ENCODE measurements at regions not wholly inside any gene's neighbourhood (a gene's known extent, or its start where the extent isn't known, plus 50 kb on each side); places are given as distances from the start of the nearest gene placed in this dataset.
"Not testable (repeated sequence)": the region's sequence is repeated elsewhere in the genome, so short reads cannot be mapped to it uniquely, and the experiment has no call there.

DNA sequence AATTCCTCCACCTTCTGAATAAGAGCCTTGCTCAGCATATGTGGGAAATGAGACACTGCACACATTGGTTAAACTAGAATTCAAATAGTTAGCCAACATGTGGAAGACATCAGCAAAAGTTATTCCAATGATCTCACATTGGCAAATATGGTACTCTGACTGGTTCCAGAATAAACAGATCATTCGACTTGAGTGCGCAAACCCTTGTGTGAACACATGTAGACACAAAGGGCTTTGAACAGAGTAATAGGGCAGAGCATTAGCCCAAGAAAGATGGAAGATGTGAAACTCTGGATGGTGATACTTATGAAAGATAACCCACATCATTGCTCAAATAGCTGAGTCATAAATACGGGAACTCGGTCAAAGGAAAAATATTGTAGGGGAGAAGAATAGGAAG, 1133.4 kb upstream of the SEL1L start:
- H3K4me3 Mint-ChIP-seq = no peak overlapping the region
- H3K27me3 Mint-ChIP-seq = no peaks in the 10 kb centered on the region
- H3K36me3 Mint-ChIP-seq (ENCODE audit: low read depth) = no peaks in the 10 kb centered on the region
- H3K4me1 Mint-ChIP-seq = no peaks in the 10 kb centered on the region
- ChIA-PET CTCF (no interaction called here), POLR2A (no interaction called here)
- peaks cover 7% of the 10 kb centered on the region for H3K9me3 Mint-ChIP-seq (ENCODE audit: low read depth)
- ATAC-seq (no peak), DNase-seq (no peak)
- intact Hi-C loops (cut with DNase I, micrococcal nuclease) = no loop called here
- H3K27ac Mint-ChIP-seq = no peak overlapping the region

DNA sequence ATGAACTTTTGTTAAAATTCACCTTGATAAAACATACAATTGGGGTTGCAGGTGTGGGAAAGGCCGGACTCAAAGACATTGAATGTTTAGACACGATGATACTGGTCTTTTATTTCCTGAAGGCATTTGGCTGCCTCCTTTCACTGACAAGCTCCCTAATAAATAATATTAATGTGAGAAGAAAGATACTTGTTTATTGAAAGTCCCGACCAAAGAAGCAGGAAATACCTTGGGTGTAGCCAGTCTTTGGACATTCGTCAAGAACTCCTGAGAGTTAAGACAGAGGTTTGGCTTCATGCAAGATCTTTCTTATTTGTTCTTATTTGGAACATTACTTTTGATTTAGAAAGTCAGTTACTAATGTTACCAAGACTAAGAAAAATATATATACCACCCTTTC, 1133.8 kb upstream of the SEL1L start:
- no peak for DNase-seq
- POLR2A ChIA-PET = no interaction called here
- Mint-ChIP-seq H3K27me3 (no peaks in the 10 kb centered on the region), H3K4me1 (no peaks in the 10 kb centered on the region), H3K4me3 (no peak overlapping the region), H3K27ac (no peak overlapping the region), H3K36me3 (ENCODE audit: low read depth) (no peaks in the 10 kb centered on the region), H3K9me3 (ENCODE audit: low read depth) (peaks cover 7% of the 10 kb centered on the region)
- intact Hi-C loops (cut with DNase I, micrococcal nuclease) = no loop called here
- CTCF ChIA-PET = no interaction called here
- ATAC-seq = no peak

DNA sequence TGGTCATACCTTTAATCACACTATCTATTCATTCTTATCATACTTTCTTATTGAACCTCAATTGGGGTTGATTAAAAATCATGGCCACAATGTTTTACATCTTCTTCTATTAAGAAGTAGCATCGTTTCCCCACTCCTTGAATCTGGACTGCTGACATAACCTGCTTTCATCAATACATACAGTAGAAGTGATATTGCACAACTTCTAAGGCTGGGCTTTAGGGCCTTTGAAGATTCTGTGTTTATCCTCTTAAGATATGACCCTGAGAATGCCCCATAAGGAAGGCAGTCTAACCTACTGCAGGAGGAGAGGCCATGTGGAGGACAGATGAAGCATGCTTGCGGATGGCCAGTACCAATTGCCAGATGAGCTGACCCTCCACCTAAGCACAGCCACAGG, 1142.8 kb upstream of the SEL1L start:
- no peaks in the 10 kb centered on the region for H3K4me1 Mint-ChIP-seq
- DNase-seq = no peak
- no peaks in the 10 kb centered on the region for H3K27me3 Mint-ChIP-seq
- ATAC-seq = no peak
- POLR2A ChIA-PET = no interaction called here
- H3K4me3 Mint-ChIP-seq = no peak overlapping the region
- intact Hi-C loops (cut with DNase I, micrococcal nuclease) = no loop called here
- H3K36me3 Mint-ChIP-seq (ENCODE audit: low read depth) = no peaks in the 10 kb centered on the region
- no peak overlapping the region for H3K27ac Mint-ChIP-seq
- CTCF ChIA-PET = no interaction called here
- H3K9me3 Mint-ChIP-seq (ENCODE audit: low read depth) = peaks cover 2% of the 10 kb centered on the region

DNA sequence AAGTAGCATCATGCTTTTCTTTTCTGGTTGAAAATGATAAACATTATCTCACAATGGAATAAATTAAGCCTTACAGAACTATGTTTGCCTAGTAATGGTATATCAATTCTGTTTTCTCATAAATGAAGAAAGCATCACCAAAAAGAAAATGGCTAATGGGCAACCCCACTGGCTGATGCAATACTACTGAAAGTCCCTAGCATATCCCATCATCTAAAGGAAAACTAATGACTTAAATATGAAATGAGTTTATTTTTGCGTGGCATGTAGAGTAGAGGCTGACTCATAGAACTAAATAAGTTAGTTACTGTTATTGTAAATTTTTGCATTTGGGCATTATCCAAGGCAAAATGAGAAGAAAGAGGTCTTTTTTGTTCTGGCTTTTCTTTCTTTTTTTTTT, 1156.3 kb upstream of the SEL1L start:
- DNase-seq (no peak), ATAC-seq (no peak)
- H3K27me3 Mint-ChIP-seq = no peaks in the 10 kb centered on the region
- H3K4me1 Mint-ChIP-seq = no peaks in the 10 kb centered on the region
- POLR2A ChIA-PET = no interaction called here
- H3K27ac Mint-ChIP-seq = no peak overlapping the region
- no peak overlapping the region for H3K4me3 Mint-ChIP-seq
- no peaks in the 10 kb centered on the region for H3K9me3 Mint-ChIP-seq (ENCODE audit: low read depth)
- intact Hi-C loops (cut with DNase I, micrococcal nuclease) = no loop called here
- CTCF ChIA-PET = no interaction called here
- no peaks in the 10 kb centered on the region for H3K36me3 Mint-ChIP-seq (ENCODE audit: low read depth)

DNA sequence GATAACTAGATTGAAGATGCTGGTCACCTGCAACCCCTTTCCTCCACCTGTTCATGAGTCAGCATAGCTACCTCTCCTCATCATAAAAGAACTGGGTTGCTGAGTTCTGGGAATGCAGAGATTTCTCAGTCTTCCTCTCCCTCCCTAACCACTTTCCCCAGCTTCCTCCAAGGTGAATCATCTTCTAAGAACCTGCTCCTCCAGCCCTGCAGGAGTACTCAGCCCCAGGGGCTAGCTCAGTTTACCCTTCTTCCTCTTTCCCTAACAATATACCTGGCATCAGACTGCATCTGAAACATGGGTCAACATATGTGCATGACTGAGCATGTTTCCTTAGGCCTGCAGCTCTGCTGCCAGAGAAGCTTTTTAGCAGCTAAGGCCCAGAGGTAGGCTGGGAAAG, 1157.5 kb upstream of the SEL1L start:
- H3K27ac Mint-ChIP-seq; H3K4me3 Mint-ChIP-seq; H3K9me3 Mint-ChIP-seq (ENCODE audit: low read depth); H3K27me3 Mint-ChIP-seq; DNase-seq; H3K4me1 Mint-ChIP-seq; H3K36me3 Mint-ChIP-seq (ENCODE audit: low read depth); ATAC-seq; intact Hi-C loops (cut with DNase I, micrococcal nuclease); POLR2A ChIA-PET; CTCF ChIA-PET: not testable (repeated sequence)

DNA sequence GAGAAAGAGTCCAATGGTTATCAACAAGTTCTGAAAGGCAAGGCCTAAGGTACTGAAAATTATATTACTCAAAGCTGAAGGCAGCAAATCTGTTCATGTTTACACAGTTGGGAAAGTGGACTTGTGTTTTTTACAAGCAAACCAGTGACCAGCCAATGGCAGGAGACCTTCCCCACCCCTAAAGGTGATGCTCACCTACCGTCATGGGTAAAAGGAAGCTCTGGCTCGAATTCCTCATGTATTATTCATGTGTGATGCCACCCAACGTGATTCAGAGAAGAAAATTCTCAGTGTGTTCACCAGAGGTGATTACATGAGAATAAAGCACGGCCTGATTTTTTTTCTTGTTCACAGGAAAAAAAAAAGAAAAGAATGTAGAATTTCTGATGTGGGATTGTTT, 1161.2 kb upstream of the SEL1L start:
- DNase-seq (no peak), ATAC-seq (no peak)
- ChIA-PET POLR2A (no interaction called here), CTCF (no interaction called here)
- H3K27ac Mint-ChIP-seq = no peak overlapping the region
- H3K4me1 Mint-ChIP-seq = no peaks in the 10 kb centered on the region
- no peaks in the 10 kb centered on the region for H3K36me3 Mint-ChIP-seq (ENCODE audit: low read depth)
- H3K9me3 Mint-ChIP-seq (ENCODE audit: low read depth) = peaks cover 3% of the 10 kb centered on the region
- no peaks in the 10 kb centered on the region for H3K27me3 Mint-ChIP-seq
- H3K4me3 Mint-ChIP-seq = no peak overlapping the region
- intact Hi-C loops (cut with DNase I, micrococcal nuclease) = no loop called here

DNA sequence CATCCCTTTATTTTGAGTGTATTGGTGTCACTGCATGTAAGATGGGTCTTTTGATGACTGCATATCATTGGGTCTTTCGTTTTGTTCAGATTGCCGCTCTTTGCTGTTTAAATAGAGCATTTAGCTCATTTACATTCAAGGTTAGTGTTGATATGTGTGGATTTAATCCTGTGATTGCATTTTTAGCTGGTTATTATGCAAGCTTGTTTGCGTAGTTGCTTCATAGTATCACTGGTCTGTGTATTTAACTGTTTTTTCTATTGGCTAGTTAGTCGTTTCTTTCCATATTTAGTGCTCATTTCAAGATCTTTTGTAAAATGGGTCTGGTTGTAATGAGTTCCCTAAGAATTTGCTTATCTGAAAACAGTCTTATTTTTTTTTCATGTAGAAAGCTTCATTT, 1170.6 kb upstream of the SEL1L start:
- Mint-ChIP-seq H3K36me3 (ENCODE audit: low read depth) (no peaks in the 10 kb centered on the region), H3K4me3 (no peak overlapping the region), H3K4me1 (no peaks in the 10 kb centered on the region), H3K9me3 (ENCODE audit: low read depth) (peaks cover 17% of the 10 kb centered on the region), H3K27me3 (no peaks in the 10 kb centered on the region), H3K27ac (no peak overlapping the region)
- DNase-seq = no peak
- ATAC-seq = no peak
- ChIA-PET CTCF (no interaction called here), POLR2A (no interaction called here)
- intact Hi-C loops (cut with DNase I, micrococcal nuclease) = no loop called here

DNA sequence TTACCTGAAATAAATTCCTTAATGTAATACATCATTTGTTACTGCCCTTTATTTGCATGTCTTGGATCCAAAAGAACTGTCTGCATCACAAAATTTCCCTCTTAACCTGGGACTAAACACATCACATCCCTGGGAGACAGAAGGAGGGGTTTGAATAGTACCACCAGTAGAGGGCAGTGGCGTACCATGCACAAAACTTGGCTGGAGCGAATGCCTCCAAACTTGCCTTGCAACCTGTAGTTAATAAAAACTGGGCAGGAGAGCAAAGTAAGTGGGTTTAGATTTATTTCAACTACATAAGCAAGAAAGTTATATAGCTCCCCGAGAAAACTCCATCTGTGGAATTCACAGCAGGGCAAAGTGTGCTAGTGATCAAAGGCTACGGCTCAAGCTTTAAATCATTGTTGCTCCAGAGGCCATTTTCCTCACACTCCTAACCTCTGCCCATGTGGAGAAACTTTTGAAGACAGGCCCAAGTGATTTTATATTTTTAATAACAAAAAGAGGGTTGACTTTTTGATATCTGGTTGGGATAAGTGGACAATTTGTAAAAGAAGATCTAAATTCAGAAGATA, 1176.7 kb upstream of the SEL1L start:
- CTCF ChIA-PET = no interaction called here
- no peaks in the 10 kb centered on the region for H3K4me1 Mint-ChIP-seq

DNA sequence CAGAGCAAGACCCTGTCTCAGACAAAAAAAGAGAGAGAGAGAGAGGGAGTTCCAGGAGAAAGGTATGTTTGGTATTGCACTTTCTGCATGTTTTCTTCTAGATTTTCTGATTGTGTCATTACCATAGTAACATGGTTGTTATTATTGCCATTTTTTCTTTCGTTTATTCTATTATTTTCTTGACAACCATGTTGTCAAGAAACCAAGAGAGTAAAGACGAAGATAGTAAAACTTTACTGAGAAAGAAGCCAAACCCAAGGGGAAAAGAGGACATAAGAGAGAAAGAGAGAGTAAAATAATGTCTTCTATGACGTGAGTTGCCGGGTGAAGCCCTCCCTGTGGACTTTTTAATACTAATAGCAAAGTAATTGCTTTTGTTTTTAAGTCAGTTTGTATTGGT, 1186.0 kb upstream of the SEL1L start:
- no peak for ATAC-seq
- H3K36me3 Mint-ChIP-seq (ENCODE audit: low read depth) = no peaks in the 10 kb centered on the region
- ChIA-PET CTCF (no interaction called here), POLR2A (no interaction called here)
- no peaks in the 10 kb centered on the region for H3K27me3 Mint-ChIP-seq
- H3K9me3 Mint-ChIP-seq (ENCODE audit: low read depth) = peaks cover 9% of the 10 kb centered on the region
- no peaks in the 10 kb centered on the region for H3K4me1 Mint-ChIP-seq
- intact Hi-C loops (cut with DNase I, micrococcal nuclease) = no loop called here
- DNase-seq = no peak
- no peak overlapping the region for H3K4me3 Mint-ChIP-seq
- no peak overlapping the region for H3K27ac Mint-ChIP-seq

More for the DNA sequence above, 1176.7 kb upstream of the SEL1L start:
- DNase-seq (peak; percentile 69), ATAC-seq (no peak)
- H3K27ac Mint-ChIP-seq = no peak overlapping the region
- H3K27me3 Mint-ChIP-seq = no peaks in the 10 kb centered on the region
- no peak overlapping the region for H3K4me3 Mint-ChIP-seq
- no peaks in the 10 kb centered on the region for H3K36me3 Mint-ChIP-seq (ENCODE audit: low read depth)
- H3K9me3 Mint-ChIP-seq (ENCODE audit: low read depth) = no peaks in the 10 kb centered on the region
- POLR2A ChIA-PET = no interaction called here
- intact Hi-C loops (cut with DNase I, micrococcal nuclease) = loop anchor here in 1 of 2 experiments (2.0 to 5.0 kb wide), 2 partner anchors 723 to 752 kb away; no protein-coding TSS in a partner anchor

DNA sequence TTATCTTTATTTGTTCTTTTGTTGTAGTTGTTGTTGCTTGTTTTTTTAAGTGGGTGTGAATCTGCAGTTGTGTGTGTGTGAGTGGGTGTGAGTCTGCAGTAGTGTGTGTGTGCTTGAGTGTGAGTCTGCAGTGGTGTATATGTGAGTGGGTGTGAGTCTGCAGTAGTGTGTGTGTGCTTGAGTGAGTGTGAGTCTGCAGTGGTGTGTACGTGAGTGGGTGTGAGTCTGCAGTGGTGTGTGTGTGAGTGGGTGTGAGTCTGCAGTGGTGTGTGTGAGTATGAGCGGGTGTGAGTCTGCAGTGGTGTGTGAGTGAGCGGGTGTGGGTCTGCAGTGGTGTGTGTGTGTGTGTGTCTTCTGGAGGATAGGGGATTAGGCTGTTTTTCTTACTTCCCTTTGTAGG, 1186.8 kb upstream of the SEL1L start:
- H3K4me1 Mint-ChIP-seq = no peaks in the 10 kb centered on the region
- H3K9me3 Mint-ChIP-seq (ENCODE audit: low read depth) = peaks cover 16% of the 10 kb centered on the region
- no peak overlapping the region for H3K4me3 Mint-ChIP-seq
- no peak overlapping the region for H3K27ac Mint-ChIP-seq
- POLR2A ChIA-PET = no interaction called here
- no peaks in the 10 kb centered on the region for H3K27me3 Mint-ChIP-seq
- ATAC-seq = no peak
- H3K36me3 Mint-ChIP-seq (ENCODE audit: low read depth) = no peaks in the 10 kb centered on the region
- DNase-seq = no peak
- intact Hi-C loops (cut with DNase I, micrococcal nuclease) = no loop called here
- CTCF ChIA-PET = no interaction called here

DNA sequence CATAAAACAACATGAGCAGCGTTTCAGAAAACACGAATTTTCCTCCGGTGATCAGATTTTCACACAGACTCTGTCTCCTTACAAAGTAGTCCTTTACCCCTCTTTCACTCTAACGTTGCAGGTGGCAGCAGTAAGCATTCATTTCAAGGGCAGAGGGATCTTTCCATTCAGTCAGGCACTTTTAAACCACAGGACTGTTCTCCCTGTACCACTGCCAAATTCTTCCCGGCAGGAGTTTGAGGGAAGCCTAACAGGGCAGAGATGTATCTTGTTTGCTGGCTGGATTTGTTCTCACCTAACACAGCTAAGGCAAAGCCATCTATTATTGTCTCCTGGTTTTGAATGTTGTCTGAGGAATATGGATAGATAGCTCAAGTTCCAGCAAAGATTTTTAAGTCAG, 1187.3 kb upstream of the SEL1L start:
- Mint-ChIP-seq H3K27me3 (no peaks in the 10 kb centered on the region), H3K4me3 (no peak overlapping the region), H3K9me3 (ENCODE audit: low read depth) (peaks cover 16% of the 10 kb centered on the region), H3K36me3 (ENCODE audit: low read depth) (no peaks in the 10 kb centered on the region), H3K27ac (no peak overlapping the region), H3K4me1 (no peaks in the 10 kb centered on the region)
- intact Hi-C loops (cut with DNase I, micrococcal nuclease) = no loop called here
- no peak for ATAC-seq
- ChIA-PET CTCF (no interaction called here), POLR2A (no interaction called here)
- no peak for DNase-seq

DNA sequence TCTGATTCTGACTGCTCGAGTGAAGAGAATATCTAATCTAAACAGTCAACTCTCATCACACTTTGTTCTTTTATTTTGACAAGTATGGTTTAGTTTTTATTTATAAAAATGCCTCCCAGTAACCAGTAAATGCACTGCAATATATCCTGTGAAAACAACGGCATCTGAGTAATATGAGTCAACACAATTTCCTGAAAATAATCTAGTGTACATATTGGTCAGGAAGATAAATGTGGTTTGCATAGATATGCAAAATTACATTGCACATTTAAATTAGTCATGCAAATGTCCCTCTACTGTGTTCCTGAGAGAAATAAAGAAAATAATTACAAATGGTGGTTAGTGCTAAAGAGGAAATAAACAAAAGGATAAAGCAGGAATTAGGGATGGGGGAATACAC, 1190.7 kb upstream of the SEL1L start:
- H3K4me3 Mint-ChIP-seq = no peak overlapping the region
- POLR2A ChIA-PET = no interaction called here

DNA sequence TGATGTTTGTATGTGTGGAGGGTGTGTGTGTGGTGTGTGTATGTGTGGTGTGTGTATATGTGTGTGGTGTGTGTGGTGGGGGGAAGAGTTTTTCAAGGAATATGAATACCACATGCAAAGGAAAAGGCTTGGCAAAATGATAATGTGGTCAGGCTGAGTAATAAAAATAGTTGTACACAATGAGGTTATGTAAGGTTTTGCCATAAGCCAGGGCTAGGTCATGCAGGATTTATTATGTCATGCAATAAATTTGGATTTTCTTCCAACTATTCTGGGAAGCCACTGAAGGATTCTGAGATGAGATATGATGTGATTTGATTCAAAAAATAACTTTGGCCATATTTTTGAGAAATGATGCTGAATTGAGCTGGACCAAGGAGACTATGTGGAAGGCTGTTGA, 1191.6 kb upstream of the SEL1L start:
- no peaks in the 10 kb centered on the region for H3K36me3 Mint-ChIP-seq (ENCODE audit: low read depth)
- H3K9me3 Mint-ChIP-seq (ENCODE audit: low read depth) = peaks cover 14% of the 10 kb centered on the region
- no peak overlapping the region for H3K27ac Mint-ChIP-seq
- CTCF ChIA-PET = no interaction called here
- ATAC-seq (no peak), DNase-seq (no peak)
- no peaks in the 10 kb centered on the region for H3K27me3 Mint-ChIP-seq
- no peaks in the 10 kb centered on the region for H3K4me1 Mint-ChIP-seq
- no peak overlapping the region for H3K4me3 Mint-ChIP-seq
- intact Hi-C loops (cut with DNase I, micrococcal nuclease) = no loop called here
- POLR2A ChIA-PET = no interaction called here

More for the DNA sequence above, 1190.7 kb upstream of the SEL1L start:
- Mint-ChIP-seq H3K9me3 (ENCODE audit: low read depth) (peaks cover 16% of the 10 kb centered on the region), H3K4me1 (no peaks in the 10 kb centered on the region), H3K27ac (no peak overlapping the region), H3K27me3 (no peaks in the 10 kb centered on the region), H3K36me3 (ENCODE audit: low read depth) (no peaks in the 10 kb centered on the region)
- intact Hi-C loops (cut with DNase I, micrococcal nuclease) = no loop called here
- CTCF ChIA-PET = no interaction called here
- DNase-seq (no peak), ATAC-seq (no peak)
